Astrocyte of the cerebellum (primary cell): ENCODE measurements at regions not wholly inside any gene's neighbourhood (a gene's known extent, or its start where the extent isn't known, plus 50 kb on each side); places are given as distances from the start of the nearest gene placed in this dataset.
"Not testable (repeated sequence)": the region's sequence is repeated elsewhere in the genome, so short reads cannot be mapped to it uniquely, and the experiment has no call there.

ENCODE experiments used
- DNase-seq: peaks from one replicate; pipeline ENCODE4 v3.0.0-alpha.2; 2011; ENCODE audit warnings: low read depth
- H3K4me3 ChIP-seq: 2 replicates; pipeline ENCODE4 v1.5.1; 2011; ENCODE audit warnings: mild to moderate bottlenecking, low read depth, low read length, moderate library complexity
- in situ Hi-C: cut with HindIII; loops from 2 replicates; pipeline ENCODE4 v1.10.0; 2017; ENCODE audit warnings: low sequenced_read_pairs
- TF ChIP-seq, protein P1 (sequence below): IDR thresholded peaks from 2 replicates; pipeline ENCODE4 v1.5.1; 2012; ENCODE audit warnings: low read length, low read depth, moderate library complexity, mild to moderate bottlenecking; ENCODE audit errors: missing control alignments

DNA sequence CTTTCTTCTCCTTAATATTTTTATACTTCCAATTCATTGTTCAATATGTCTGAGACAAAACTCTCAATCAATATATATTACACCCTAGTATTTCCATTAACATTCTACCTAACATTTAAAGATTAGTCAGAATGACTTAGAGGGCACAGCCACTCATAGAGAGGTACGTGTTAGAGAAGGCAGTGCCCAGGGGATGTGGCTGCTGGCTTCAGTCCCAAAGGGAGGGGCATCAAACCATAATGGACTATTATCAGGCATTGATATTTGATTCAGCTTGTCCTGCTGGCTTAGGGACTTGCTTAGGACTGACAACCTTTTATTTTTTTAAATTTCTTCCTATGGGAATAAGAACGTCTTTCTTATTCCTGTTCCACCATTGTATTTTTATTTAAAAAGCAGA lies 1392.0 kb upstream of the ATXN8OS start:
- TF ChIP-seq, protein P1, sequence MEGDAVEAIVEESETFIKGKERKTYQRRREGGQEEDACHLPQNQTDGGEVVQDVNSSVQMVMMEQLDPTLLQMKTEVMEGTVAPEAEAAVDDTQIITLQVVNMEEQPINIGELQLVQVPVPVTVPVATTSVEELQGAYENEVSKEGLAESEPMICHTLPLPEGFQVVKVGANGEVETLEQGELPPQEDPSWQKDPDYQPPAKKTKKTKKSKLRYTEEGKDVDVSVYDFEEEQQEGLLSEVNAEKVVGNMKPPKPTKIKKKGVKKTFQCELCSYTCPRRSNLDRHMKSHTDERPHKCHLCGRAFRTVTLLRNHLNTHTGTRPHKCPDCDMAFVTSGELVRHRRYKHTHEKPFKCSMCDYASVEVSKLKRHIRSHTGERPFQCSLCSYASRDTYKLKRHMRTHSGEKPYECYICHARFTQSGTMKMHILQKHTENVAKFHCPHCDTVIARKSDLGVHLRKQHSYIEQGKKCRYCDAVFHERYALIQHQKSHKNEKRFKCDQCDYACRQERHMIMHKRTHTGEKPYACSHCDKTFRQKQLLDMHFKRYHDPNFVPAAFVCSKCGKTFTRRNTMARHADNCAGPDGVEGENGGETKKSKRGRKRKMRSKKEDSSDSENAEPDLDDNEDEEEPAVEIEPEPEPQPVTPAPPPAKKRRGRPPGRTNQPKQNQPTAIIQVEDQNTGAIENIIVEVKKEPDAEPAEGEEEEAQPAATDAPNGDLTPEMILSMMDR = no peak
- in situ Hi-C loops = no loop called here

DNA sequence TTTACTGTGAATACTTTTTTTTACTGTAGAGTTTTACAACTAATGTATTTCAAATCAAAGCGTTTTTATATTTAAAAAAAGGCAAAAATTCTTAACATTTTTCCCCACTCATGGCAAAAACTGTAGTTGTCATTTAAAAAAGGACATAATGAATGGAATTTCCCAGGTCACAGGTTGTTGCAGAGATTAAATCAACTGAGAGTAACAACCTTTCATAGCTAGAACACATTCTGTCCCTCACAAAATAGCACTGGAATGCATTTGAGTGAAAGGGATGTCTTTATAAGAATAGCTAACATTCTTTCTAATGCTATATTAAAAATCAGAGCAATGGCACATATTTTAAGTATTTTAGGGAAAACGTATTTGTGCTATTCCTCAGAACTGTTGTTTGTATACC lies 1393.3 kb upstream of the ATXN8OS start:
- no peak for DNase-seq
- no peak overlapping the region for H3K4me3 ChIP-seq
- in situ Hi-C loops = no loop called here
- TF ChIP-seq, protein P1 = no peak

More for the DNA sequence above, 1392.0 kb upstream of the ATXN8OS start:
- no peak for DNase-seq
- no peak overlapping the region for H3K4me3 ChIP-seq

DNA sequence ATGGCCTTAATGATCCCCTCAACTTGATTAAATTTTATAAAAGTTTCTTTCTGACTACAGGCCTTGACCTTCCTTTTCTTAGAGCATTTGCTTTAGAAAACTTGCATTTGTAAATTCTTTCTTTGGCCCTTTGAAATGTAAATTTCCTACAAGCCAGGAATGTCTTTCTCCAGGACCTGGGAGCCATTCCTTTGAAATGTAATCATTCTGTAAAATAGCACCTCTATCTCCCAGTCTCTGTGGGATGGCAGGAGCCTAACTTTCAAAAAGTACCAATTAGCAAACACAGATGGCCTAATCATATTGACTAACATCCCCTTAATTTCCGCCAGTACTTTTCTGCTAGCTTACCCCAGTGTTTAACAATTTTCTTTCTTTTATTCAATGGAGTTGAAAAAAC lies 1394.2 kb upstream of the ATXN8OS start:
- in situ Hi-C loops = no loop called here
- DNase-seq = no peak
- H3K4me3 ChIP-seq = no peak overlapping the region
- TF ChIP-seq, protein P1 = no peak

DNA sequence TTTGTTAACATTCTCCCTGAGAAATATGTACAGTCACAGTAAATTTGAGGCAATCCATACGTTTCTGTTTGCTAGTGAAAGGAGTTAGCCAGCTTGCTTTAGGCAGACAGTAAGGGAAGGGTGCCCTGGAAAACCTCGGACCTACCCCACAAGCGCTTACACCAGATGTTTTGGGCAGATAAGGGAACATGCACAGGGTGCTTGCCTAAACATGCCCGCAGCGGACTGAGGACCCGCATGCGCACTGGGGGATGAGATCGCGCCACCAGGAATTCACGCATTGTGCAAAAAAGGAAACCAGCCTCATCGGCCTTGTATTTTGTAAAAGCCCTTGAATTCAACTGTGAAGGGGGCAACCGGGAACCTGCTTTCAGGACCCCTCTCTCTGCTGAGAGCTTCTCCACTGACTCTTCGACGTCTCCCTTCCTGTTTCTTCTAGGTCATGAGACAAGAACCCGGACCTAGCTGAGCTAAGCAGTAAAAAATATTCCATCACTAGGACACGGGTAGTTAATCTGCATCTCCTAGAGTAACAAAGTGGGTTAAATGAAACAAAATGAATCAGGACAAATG lies 1399.2 kb upstream of the ATXN8OS start:
- no peak overlapping the region for H3K4me3 ChIP-seq
- TF ChIP-seq, protein P1 = no peak
- no peak for DNase-seq
- in situ Hi-C loops = no loop called here

DNA sequence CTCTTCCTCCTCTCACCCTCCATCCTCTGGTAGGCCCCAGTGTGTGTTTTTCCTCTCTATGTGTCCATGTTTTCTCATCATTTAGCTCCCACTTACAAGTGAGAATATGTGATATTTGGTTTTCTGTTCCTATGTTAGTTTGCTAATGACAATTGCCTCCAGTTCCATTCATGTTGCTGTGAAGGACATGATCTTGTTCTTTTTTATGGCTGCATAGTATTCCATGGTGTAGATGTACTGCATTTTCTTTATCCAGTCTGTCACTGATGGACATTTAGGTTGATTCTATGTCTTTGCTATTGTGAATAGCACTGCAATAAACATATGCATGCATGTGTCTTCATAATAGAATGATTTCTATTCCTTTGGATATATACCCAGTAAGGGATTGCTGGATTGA lies 1401.6 kb upstream of the ATXN8OS start:
- H3K4me3 ChIP-seq, DNase-seq, in situ Hi-C loops: not testable (repeated sequence)

DNA sequence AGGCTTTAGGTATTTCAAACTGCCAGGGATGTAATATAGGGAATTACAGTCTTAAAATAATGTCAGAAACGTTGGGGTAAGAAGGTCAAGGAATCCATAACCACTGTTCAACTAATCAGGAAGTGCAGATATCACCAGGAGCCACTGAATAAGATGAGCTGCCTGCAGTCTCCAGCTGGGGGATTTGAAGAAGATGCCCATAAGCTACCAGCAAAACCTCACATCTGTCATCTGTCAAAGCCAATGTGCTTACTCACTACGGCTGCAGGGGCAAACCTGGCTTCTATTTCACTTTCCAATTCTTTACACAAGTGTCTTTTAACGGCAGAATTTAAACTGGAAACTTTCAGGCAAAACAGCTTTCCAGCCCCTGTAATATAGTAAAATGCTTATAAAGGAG lies 1410.1 kb upstream of the ATXN8OS start:
- in situ Hi-C loops = no loop called here
- DNase-seq = no peak
- TF ChIP-seq, protein P1 = no peak

DNA sequence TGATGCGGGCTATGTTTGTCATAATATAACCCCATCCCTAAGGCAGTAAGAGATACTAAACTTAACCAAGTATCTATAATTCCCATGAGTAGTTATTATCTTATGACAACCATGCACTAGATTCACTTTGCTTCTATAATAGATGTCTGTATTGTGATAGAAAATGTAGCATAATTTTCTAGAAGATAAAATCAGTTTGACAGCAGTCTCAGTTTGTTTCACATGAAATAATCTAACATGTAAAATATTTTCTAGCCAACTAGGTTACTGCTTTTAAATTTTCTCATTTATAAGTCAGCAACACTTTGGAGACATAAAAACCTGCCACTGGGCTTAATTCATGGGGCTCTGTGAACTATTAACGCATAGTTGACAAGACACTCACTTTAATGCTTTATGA lies 1410.7 kb upstream of the ATXN8OS start:
- DNase-seq = no peak
- TF ChIP-seq, protein P1 = no peak
- in situ Hi-C loops = no loop called here
- no peak overlapping the region for H3K4me3 ChIP-seq

More for the DNA sequence above, 1410.1 kb upstream of the ATXN8OS start:
- H3K4me3 ChIP-seq = no peak overlapping the region
